ENCODE measurements at regions not wholly inside any gene's neighbourhood (a gene's known extent, or its start where the extent isn't known, plus 50 kb on each side); places are given as distances from the start of the nearest gene placed in this dataset.

DNA sequence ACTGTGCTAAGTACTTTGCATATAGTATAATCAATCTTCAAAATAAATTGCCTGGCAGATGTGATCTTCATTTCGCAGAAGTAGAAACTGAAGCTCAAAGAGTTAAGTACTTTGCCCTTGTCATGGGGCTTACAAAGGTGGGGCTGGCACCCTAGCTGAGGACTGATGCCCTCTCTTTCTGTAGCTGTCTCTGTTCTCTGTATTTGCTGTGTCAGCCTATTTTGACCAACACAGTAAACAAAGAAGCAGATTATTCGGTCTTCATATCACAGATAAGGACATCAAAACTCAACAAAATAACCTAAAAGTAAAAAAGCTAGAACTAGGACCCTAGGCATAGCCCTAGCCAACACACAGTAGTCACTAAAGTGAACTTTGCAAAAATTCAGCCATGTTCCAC is 570.5 kb upstream of the TENM3 start:
- no peaks in the 10 kb centered on the region for H3K4me1 Mint-ChIP-seq (ENCODE audit: low read depth)
- no peak for DNase-seq (ENCODE audit: low spot score, unreplicated experiment)
- no peaks in the 10 kb centered on the region for H3K9me3 Mint-ChIP-seq (ENCODE audit: low read depth)
- no peaks in the 10 kb centered on the region for H3K36me3 Mint-ChIP-seq (ENCODE audit: insufficient read depth)
- H3K27ac Mint-ChIP-seq: no peak overlapping the region
- TF ChIP-seq, protein P1, sequence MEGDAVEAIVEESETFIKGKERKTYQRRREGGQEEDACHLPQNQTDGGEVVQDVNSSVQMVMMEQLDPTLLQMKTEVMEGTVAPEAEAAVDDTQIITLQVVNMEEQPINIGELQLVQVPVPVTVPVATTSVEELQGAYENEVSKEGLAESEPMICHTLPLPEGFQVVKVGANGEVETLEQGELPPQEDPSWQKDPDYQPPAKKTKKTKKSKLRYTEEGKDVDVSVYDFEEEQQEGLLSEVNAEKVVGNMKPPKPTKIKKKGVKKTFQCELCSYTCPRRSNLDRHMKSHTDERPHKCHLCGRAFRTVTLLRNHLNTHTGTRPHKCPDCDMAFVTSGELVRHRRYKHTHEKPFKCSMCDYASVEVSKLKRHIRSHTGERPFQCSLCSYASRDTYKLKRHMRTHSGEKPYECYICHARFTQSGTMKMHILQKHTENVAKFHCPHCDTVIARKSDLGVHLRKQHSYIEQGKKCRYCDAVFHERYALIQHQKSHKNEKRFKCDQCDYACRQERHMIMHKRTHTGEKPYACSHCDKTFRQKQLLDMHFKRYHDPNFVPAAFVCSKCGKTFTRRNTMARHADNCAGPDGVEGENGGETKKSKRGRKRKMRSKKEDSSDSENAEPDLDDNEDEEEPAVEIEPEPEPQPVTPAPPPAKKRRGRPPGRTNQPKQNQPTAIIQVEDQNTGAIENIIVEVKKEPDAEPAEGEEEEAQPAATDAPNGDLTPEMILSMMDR (IDR thresholded peaks at IDR 0.05; ENCODE audit: unreplicated experiment): no peak
- H3K27me3 Mint-ChIP-seq: no peaks in the 10 kb centered on the region
- no peak overlapping the region for H3K4me3 Mint-ChIP-seq (ENCODE audit: low read depth)

DNA sequence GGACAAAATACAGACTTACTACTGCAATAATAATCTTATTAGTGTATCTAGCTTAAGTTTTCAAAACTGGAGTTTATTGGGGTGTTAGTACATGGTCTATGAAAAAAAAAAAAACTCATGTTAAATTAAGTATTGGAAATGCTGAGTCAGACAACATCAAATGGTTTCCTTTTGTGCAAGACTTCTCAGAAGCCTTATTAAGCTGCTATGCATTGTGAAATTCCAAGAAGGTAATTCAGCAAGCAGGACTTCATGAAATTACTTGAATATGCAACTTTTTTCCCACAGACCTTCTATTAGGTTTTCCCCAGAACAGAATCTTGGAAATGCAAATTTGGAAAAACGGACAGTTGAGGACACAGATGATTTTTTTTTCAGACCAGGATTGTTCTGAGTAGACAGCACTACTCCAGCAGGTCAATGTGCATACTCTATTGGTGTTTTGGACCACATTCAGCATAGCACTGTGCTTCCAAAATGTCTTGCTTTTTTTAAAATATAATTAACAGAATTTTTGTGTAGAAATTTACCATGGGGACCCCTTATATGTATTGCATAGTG is 568.8 kb upstream of the TENM3 start:
- H3K36me3 Mint-ChIP-seq (ENCODE audit: insufficient read depth): no peaks in the 10 kb centered on the region
- no peak overlapping the region for H3K4me3 Mint-ChIP-seq (ENCODE audit: low read depth)
- TF ChIP-seq, protein P1 (IDR thresholded peaks at IDR 0.05; ENCODE audit: unreplicated experiment): no peak

DNA sequence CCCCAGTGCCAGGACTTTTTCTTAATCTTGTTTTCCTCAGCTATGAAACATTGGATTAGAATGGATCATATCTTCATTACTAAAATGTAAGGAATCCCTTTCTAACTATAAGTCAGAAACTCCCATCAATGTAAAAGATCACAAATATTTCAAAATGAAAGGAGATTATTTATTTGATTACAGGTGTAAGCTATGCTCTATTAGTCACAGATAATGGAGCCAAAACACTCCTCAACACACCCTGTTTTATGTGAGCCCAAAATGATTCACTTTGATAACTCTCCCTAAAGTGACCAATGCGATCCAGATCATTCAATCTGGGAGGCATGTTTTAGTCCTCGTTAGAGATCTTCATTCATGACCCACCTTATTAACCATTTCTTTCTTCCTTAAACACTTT is 566.7 kb upstream of the TENM3 start:
- H3K36me3 Mint-ChIP-seq (ENCODE audit: insufficient read depth): no peaks in the 10 kb centered on the region
- H3K27me3 Mint-ChIP-seq: no peaks in the 10 kb centered on the region
- DNase-seq (ENCODE audit: low spot score, unreplicated experiment): no peak
- no peak overlapping the region for H3K4me3 Mint-ChIP-seq (ENCODE audit: low read depth)
- no peak overlapping the region for H3K27ac Mint-ChIP-seq
- H3K9me3 Mint-ChIP-seq (ENCODE audit: low read depth): no peaks in the 10 kb centered on the region
- H3K4me1 Mint-ChIP-seq (ENCODE audit: low read depth): no peaks in the 10 kb centered on the region
- TF ChIP-seq, protein P1 (IDR thresholded peaks at IDR 0.05; ENCODE audit: unreplicated experiment): no peak

More for the DNA sequence above, 568.8 kb upstream of the TENM3 start:
- H3K4me1 Mint-ChIP-seq (ENCODE audit: low read depth): no peaks in the 10 kb centered on the region
- H3K27me3 Mint-ChIP-seq: no peaks in the 10 kb centered on the region
- no peaks in the 10 kb centered on the region for H3K9me3 Mint-ChIP-seq (ENCODE audit: low read depth)
- H3K27ac Mint-ChIP-seq: no peak overlapping the region
- DNase-seq (ENCODE audit: low spot score, unreplicated experiment): no peak

DNA sequence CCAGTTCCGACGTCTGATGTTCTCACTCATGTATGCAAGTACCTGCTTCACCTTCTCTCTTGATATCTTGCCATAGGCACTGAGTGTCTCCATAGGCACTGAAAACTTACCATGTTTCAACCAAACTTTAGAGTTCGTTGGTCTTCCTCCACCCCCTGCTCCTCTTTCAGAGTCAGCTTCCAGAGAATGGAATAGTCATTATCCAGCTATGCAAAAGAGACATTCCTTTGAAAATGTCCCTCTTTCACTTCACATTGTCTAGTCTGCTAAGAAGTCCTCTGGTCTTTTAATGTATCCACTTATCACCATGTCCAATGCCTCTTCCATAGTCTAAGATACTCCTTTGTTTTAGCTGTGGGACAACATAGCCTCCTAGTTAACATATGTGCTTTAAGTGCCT is 566.0 kb upstream of the TENM3 start:
- TF ChIP-seq, protein P1 (IDR thresholded peaks at IDR 0.05; ENCODE audit: unreplicated experiment): no peak
- Mint-ChIP-seq H3K27me3 (no peaks in the 10 kb centered on the region), H3K36me3 (ENCODE audit: insufficient read depth) (no peaks in the 10 kb centered on the region), H3K4me3 (ENCODE audit: low read depth) (no peak overlapping the region), H3K4me1 (ENCODE audit: low read depth) (no peaks in the 10 kb centered on the region), H3K27ac (no peak overlapping the region), H3K9me3 (ENCODE audit: low read depth) (no peaks in the 10 kb centered on the region)
- no peak for DNase-seq (ENCODE audit: low spot score, unreplicated experiment)

DNA sequence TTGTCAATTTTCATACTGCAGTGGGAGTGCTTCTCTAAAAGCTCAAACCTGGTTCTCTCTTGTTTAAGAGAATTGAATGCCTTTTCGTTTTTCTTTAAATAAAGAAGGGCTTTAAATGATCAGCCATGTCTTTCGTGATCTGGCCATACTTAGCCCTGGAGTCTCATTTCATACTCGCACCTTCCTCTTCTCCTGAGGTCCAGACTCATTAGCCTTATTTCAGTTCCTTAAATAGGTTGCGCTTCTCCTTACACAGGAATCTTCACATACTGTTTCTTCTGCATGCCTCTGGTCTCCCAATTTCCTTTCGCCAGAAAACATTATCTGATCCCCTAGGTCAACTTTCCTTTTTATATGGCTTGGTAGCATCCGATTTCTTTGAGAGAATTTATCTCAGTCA is 565.6 kb upstream of the TENM3 start:
- H3K4me1 Mint-ChIP-seq (ENCODE audit: low read depth): no peaks in the 10 kb centered on the region
- H3K27me3 Mint-ChIP-seq: no peaks in the 10 kb centered on the region
- no peak overlapping the region for H3K4me3 Mint-ChIP-seq (ENCODE audit: low read depth)
- H3K27ac Mint-ChIP-seq: no peak overlapping the region
- H3K36me3 Mint-ChIP-seq (ENCODE audit: insufficient read depth): no peaks in the 10 kb centered on the region
- TF ChIP-seq, protein P1 (IDR thresholded peaks at IDR 0.05; ENCODE audit: unreplicated experiment): no peak
- no peak for DNase-seq (ENCODE audit: low spot score, unreplicated experiment)
- no peaks in the 10 kb centered on the region for H3K9me3 Mint-ChIP-seq (ENCODE audit: low read depth)
